ENCODE measurements at regions not wholly inside any gene's neighbourhood (a gene's known extent, or its start where the extent isn't known, plus 50 kb on each side); places are given as distances from the start of the nearest gene placed in this dataset.
"Not testable (repeated sequence)": the region's sequence is repeated elsewhere in the genome, so short reads cannot be mapped to it uniquely, and the experiment has no call there.

GRCh38 chrX:130498653-130499274 lies 97.0 kb downstream of the RBMX2 start:
- H3K4me1 Mint-ChIP-seq: no peaks in the 10 kb centered on the region
- no peaks in the 10 kb centered on the region for H3K9me3 Mint-ChIP-seq
- H3K36me3 Mint-ChIP-seq (ENCODE audit: low read depth): no peaks in the 10 kb centered on the region
- TF ChIP-seq, protein P1, sequence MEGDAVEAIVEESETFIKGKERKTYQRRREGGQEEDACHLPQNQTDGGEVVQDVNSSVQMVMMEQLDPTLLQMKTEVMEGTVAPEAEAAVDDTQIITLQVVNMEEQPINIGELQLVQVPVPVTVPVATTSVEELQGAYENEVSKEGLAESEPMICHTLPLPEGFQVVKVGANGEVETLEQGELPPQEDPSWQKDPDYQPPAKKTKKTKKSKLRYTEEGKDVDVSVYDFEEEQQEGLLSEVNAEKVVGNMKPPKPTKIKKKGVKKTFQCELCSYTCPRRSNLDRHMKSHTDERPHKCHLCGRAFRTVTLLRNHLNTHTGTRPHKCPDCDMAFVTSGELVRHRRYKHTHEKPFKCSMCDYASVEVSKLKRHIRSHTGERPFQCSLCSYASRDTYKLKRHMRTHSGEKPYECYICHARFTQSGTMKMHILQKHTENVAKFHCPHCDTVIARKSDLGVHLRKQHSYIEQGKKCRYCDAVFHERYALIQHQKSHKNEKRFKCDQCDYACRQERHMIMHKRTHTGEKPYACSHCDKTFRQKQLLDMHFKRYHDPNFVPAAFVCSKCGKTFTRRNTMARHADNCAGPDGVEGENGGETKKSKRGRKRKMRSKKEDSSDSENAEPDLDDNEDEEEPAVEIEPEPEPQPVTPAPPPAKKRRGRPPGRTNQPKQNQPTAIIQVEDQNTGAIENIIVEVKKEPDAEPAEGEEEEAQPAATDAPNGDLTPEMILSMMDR (IDR thresholded peaks at IDR 0.05; ENCODE audit: unreplicated experiment in 3 of 3): no peak
- no peak overlapping the region for H3K27ac Mint-ChIP-seq
- H3K4me3 Mint-ChIP-seq: no peak overlapping the region
- H3K27me3 Mint-ChIP-seq (ENCODE audit: low read depth): no peaks in the 10 kb centered on the region

DNA sequence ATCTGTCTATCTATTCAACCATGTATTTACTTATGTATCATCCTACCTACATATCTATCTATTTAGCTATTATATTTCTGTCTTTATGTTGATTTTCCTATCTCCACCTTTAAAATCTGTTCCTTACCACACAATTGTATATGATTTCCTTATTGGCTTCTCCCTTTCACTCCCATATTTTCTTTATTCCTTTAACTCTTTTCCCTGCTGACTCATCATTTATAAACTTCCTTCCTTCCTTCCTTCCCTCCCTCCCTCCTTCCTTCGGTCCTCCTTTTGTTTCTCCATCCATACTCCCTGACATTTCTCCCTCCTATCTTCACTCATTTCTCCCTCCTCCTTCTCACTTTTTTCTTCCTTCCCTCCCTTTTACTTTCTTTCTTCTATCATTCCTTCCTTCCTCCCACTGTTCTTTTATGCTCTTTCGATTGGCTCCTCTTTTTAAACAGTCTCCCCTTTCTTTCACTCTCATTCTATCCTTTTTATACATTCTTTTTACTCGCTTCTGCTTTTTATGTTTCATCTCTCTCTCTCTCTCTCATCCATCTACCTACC lies 100.3 kb downstream of the RBMX2 start:
- Mint-ChIP-seq H3K27ac (no peak overlapping the region), H3K27me3 (ENCODE audit: low read depth) (peaks cover 14% of the 10 kb centered on the region), H3K4me1 (no peaks in the 10 kb centered on the region), H3K9me3 (no peaks in the 10 kb centered on the region), H3K4me3 (no peak overlapping the region), H3K36me3 (ENCODE audit: low read depth) (no peaks in the 10 kb centered on the region)
- TF ChIP-seq, protein P1 (IDR thresholded peaks at IDR 0.05; ENCODE audit: unreplicated experiment in 3 of 3): no peak

GRCh38 chrX:130504019-130504418 lies 102.2 kb downstream of the RBMX2 start:
- TF ChIP-seq, protein P1 (IDR thresholded peaks at IDR 0.05; ENCODE audit: unreplicated experiment in 3 of 3): no peak
- Mint-ChIP-seq H3K4me1 (no peaks in the 10 kb centered on the region), H3K36me3 (ENCODE audit: low read depth) (no peaks in the 10 kb centered on the region), H3K4me3 (no peak overlapping the region), H3K9me3 (no peaks in the 10 kb centered on the region), H3K27ac (no peak overlapping the region), H3K27me3 (ENCODE audit: low read depth) (peaks cover 14% of the 10 kb centered on the region)

GRCh38 chrX:130507015-130507414 lies 105.2 kb downstream of the RBMX2 start:
- no peak overlapping the region for H3K27ac Mint-ChIP-seq
- no peak overlapping the region for H3K4me3 Mint-ChIP-seq
- peaks cover 4% of the 10 kb centered on the region for H3K9me3 Mint-ChIP-seq
- TF ChIP-seq, protein P1 (IDR thresholded peaks at IDR 0.05; ENCODE audit: unreplicated experiment in 3 of 3): no peak
- H3K27me3 Mint-ChIP-seq (ENCODE audit: low read depth): peaks cover 14% of the 10 kb centered on the region
- no peaks in the 10 kb centered on the region for H3K36me3 Mint-ChIP-seq (ENCODE audit: low read depth)
- no peaks in the 10 kb centered on the region for H3K4me1 Mint-ChIP-seq

DNA sequence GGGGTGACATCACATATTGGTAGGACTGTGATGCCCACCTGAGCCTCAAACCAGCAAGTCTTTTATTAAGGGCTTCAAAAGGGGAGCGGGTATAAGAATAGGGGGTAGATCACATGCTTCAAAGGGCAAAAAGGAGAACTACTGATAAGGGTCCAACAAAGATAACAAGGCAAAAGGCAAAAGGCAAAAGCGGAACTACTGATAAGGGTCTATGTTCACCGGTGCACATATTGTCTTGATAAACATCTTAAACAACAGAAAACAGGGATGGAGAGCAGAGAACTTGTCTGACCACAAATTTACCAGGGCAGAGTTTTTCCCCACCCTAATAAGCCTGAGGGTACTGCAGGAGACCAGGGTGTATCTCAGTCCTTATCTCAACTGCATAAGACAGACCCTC lies 110.7 kb downstream of the RBMX2 start:
- H3K9me3 Mint-ChIP-seq: peaks cover 17% of the 10 kb centered on the region
- not testable (repeated sequence) for H3K4me1 Mint-ChIP-seq; H3K36me3 Mint-ChIP-seq (ENCODE audit: low read depth); H3K27ac Mint-ChIP-seq; H3K27me3 Mint-ChIP-seq (ENCODE audit: low read depth); H3K4me3 Mint-ChIP-seq

DNA sequence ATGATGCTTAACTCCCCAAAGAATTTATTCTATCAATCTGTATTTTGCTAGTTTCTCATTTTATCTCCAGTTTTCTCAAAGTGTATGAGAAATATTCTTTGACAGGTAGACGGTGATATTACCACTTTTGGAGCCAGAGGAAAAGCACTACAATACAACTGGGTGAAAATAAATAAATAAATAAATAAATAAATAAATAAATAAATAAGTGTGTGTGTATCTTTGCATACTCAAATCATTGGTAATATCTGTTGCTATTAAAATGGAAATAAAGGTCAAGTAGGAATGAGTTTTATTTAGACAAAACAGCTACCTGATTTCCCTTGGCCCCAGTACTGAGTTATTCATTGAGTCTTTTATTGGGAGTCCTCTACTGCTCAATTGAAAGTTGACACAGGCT lies 114.3 kb downstream of the RBMX2 start:
- Mint-ChIP-seq H3K27me3 (ENCODE audit: low read depth) (no peaks in the 10 kb centered on the region), H3K4me3 (no peak overlapping the region), H3K9me3 (peaks cover 17% of the 10 kb centered on the region), H3K27ac (no peak overlapping the region), H3K36me3 (ENCODE audit: low read depth) (peaks cover 4% of the 10 kb centered on the region), H3K4me1 (no peaks in the 10 kb centered on the region)
- TF ChIP-seq, protein P1 (IDR thresholded peaks at IDR 0.05; ENCODE audit: unreplicated experiment in 3 of 3): no peak
